ENCODE measurements at regions not wholly inside any gene's neighbourhood (a gene's known extent, or its start where the extent isn't known, plus 50 kb on each side); places are given as distances from the start of the nearest gene placed in this dataset.

DNA sequence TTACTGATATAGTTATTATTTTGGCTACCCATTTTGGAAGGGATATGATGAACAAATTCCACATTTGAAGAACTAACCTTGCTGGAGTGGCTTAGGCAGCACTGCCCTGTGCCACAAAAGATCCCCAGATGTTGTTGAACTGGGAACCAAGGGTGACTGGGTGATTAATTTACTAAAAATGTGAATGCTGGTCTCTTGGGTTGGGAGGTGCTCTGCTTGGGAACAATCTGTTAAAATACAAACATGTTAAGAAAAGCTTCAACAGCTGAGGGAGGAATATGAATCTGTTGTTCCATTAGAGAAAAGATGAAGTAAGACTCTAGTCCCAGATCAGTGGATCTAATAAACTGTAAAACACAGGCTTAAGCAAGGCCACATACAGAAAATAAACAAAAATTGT lies 1860.1 kb downstream of the SUCLG1 start:
- DNase-seq: no peak

DNA sequence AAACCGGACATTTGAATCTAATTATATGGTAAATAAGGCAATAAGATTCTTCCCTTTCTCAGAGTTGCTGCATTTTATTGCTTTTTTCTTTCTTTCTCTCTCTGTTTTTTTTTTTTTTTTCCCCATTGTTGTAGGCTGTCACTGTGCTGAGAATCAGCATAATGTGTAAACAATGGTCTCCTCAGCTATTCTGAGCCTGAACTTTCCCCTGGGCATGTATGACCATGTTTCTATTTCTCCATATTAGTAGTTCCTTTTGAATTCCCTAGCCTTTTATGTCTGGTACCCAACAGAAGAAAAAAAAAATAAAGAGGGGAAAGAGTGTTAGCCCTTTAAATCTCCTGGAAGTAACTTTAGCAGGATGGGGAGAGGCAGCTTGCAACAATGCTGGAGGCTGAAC lies 1862.5 kb downstream of the SUCLG1 start:
- DNase-seq: no peak

DNA sequence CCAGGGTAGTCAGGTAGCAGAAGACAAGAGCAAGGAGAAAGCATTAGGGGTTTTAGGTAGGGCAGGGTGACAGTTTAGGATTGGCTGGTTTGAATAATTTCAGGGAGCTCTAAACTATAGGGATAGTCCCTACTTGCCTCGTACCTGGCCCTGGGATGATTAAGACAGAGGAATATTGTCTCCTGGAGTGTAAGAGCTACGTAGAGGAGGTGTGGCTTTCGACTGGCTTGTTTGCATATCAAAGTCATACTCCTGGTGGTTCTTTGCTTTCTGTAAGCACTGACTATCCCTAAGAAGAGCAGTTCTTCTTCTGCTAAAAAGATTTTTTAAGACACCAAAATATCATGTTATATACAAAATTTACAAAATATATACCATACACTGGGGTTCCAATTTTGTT lies 1867.4 kb downstream of the SUCLG1 start:
- no peak for DNase-seq

DNA sequence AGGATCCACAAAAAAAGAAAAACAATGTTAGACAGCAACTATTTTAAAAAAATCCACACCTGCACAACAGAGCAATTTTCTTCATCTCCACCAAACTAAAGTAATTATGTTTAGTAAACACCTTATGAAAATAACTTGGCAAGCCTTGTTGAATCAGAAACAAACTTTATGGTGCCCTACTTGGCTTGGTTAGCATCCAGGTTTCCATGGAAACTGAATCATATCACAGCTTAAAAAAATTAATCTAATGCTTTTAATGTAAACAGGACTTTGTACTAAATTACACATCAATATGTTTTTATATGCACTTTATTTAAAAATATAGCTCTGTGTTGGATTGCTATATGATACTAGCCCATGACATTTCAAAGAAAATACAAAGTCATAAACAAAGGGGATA lies 1882.4 kb downstream of the SUCLG1 start:
- DNase-seq: no peak

DNA sequence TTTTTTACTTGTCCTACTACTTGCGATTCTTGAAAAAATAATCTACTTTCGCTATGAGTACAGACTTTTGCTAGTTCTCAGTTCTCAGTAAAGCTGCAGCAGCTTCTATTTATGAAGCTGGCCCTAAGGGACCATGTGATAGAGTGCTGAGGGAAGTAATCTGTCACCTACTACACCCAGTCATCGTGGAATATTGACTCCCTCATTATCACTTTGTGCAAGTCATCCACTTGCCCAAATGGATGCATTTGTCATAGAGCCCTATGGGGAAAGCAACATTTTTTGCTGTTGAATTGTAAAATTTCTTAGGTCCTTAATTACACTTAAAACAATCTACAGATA lies 1919.8 kb downstream of the SUCLG1 start:
- no peak for DNase-seq

DNA sequence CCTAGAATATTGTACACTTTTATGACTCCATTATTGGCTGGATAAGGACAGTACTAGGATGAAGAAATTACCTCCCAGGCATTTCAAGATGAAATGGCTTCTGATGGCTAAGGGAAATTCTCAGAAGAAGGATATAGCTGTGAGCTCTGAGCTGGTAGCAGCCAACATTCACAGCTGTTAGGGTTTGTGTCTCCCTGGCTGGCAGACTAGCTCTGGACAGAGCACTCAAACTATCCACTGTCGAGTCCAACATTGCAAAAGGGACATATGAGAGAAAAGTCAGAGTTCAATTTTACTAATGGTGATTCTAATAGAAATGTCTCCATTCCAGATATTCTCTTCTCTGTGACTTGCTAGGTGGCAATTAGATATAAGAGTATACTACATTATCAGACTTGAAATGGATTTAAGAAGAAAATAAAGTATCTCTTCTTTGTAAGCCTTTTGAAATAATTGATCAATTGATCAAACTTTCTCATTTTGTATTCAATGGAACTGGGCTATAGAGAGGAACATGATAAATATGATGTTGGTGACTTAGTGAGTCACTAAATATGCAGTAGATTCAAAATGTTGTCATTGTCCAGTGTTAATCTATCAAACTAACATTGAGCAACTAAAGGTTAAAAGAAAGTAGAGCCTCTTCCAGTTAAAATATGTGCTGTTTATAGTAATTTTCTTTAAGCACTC lies 1920.3 kb downstream of the SUCLG1 start:
- no peak for DNase-seq

DNA sequence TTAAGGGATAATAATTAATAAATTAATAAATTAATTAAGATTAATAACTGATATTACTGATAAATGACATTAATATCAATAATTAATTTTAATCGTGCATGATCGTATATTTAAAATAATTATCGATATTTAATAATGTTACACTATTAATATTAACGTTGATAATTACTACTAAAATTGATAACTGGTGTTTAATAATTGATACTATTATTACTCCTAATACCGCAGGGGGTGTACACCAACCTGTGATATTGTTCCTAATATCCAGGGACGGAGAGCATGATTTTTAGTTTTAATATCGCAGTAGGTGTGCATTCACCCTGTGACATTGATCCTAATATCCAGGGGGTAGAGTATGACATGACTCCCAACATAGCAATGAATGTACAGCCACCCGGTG lies 1930.8 kb downstream of the SUCLG1 start:
- DNase-seq: no peak

GRCh38 chr2:82527124-82527523 lies 1932.0 kb downstream of the SUCLG1 start:
- DNase-seq: no peak

DNA sequence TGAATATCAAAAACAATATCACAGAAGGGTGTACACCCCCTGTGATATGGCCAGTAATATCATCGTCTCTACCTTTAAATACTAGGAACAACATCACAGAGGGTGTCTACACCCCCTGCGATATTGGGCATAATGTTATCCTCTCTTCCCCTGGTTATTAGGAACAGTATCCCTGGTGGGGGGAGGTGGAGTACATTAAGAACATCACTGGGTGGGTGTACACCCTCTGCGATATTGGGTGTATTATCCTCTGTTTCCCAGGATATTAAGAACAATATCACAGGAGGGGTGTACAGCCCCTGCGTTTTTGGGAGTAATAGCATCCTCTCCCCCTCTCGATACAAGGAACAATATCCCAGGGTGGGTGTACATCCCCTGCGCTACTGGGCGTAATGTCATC lies 1932.8 kb downstream of the SUCLG1 start:
- DNase-seq: no peak

GRCh38 chr2:82525744-82526143 lies 1933.3 kb downstream of the SUCLG1 start:
- DNase-seq: no peak

DNA sequence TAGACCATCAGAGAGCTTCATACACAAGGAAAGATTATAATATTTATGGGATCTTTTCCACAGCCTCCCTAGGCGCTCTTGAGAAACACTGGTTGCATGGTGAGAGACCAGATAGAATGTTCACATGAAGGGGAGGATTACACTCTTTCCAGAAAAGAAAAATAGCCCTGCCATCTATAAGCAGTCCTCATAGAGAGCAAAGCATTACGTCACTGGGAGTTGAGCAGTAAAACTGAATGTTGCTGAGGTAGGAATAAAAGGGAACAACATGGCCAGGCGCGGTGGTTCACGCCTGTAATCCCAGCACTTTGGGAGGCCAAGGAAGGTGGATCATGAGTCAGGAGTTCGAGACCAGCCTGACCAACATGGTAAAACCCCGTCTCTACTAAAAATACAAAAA lies 1934.3 kb downstream of the SUCLG1 start:
- no peak for DNase-seq

GRCh38 chr2:82511894-82512293 lies 1947.2 kb downstream of the SUCLG1 start:
- DNase-seq: no peak

GRCh38 chr2:82508702-82509101 lies 1950.4 kb downstream of the SUCLG1 start:
- DNase-seq: no peak

- no peak for DNase-seq
Measured at GRCh38 chr2:82507657-82508056, 1951.4 kb downstream of the SUCLG1 start.

GRCh38 chr2:82501217-82501616 lies 1957.9 kb downstream of the SUCLG1 start:
- no peak for DNase-seq

DNA sequence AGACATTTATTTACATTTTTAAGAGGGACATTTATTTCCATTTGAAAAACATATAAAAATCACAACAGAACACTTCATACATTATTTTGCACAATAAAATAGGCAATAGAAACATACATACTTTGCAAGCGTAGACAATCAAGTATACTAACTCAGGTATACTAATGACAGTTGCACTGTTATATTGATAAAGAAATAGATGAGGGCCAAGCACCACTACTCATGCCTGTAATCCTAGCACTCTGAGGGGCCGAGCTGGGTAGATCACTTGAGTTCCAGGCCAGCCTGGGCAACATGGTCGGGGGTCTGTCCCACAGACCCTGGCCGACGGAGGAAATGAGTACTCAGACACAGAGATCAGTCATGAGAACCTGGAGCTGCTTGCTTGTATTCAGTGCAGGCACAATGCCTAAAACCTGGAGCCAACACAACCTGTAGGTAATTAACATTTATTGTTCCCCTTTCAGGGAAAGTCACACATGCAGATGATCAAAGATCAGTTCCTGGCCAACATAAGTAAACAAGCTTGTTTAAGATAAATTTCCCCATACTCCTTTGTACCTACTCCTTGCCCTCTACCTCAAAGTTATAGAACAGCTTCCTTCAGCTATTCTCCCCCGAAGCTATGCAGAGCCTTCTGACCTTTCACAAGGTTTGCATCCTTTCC lies 1960.2 kb downstream of the SUCLG1 start:
- DNase-seq: no peak

GRCh38 chr2:82494739-82495138 lies 1964.3 kb downstream of the SUCLG1 start:
- DNase-seq: no peak

- DNase-seq: no peak
Measured at GRCh38 chr2:82491591-82491990, 1967.5 kb downstream of the SUCLG1 start.

DNA sequence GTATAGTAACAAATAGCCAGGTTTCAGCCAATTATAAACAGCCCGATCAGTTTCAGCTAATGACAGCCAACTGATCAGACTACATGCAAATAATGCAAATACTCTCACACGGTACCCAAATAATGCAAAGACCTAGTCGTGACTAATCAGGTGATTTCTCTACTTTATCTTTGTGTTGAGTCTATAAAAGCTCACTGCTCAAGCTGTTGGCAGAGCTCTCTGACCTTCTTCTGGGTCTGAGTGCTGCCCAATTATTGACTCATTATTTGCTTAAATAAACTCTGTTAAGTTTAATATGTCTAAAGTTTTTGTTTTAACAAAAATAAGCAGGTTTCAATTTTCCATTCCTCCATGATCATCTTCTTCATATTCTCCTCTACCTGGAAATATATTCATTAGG lies 1971.7 kb downstream of the SUCLG1 start:
- DNase-seq: no peak

DNA sequence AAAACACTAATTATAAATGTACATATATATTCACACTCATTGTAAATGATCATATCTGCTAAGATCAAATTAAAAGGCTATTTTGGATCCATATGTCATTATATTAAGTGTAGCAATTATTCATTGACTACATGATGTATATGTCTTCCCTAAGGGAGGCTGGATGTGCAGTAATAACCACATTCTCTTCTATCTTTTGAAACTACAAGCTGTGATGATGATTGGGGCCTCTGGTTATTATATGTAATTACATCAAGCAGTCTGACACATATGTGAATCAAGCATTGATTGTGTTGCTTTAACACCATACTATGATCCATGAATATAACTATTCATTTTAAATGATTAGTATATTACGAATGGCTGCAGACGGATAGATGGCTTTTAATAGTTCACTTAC lies 1973.4 kb downstream of the SUCLG1 start:
- DNase-seq: no peak

DNA sequence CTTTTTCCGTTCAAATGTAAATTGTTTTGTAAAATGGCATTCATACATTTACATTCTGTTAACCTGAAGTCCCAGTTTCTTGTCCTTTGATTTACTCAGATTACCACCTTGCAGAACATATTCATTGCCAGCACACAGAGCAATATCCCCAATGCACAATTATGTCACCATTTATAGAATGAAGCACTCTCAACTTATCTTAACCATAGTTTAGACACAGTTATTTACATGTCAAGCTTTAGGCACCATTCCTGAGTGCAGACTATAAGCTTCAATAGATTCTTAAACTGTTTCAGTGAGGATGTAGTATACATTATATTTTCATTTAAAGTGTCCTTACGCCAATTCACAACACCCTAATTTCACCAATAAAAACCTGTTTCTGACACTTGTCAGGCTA lies 1977.9 kb downstream of the SUCLG1 start:
- DNase-seq: no peak

DNA sequence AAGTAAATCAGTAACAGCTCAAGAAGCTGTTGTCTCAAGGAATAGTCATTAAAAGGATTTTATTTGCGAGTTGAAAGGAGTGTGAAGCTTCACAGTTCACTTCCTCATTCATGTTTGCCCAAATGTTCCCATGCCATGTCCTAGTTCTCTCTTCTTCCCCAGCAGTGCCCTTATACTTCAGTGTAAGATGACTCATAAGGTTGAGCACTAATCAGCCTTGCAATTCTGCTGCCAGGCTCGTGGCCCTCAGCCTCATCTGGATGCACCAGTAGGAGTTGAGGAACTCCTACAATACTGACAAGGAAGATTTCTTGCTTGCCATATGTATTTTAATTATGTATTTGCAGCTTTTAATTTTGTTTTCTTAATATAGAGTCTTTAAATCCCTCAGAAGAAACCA lies 1980.4 kb downstream of the SUCLG1 start:
- DNase-seq: no peak

GRCh38 chr2:82476094-82476493 lies 1983.0 kb downstream of the SUCLG1 start:
- no peak for DNase-seq

DNA sequence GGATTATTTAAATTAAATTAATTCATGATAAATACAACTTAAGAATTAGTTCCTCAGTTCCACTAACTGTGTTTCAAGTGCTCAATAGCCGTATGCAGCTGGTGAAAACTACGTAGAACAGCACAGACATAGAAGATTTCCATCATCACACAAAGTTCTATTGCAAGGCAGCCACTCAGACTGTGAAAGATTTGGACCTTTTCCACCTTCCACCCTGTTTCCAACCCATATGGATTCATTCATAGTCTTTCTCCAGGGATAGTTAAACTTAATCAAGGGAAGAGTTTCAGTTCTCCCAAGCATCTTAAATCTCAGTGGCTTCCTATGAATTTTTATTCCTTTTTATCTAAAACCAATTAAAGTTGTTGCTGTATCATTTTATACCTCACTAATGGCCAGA lies 2030.8 kb downstream of the SUCLG1 start:
- DNase-seq: peak; percentile 20

GRCh38 chr2:82412021-82412420 lies 2047.1 kb downstream of the SUCLG1 start:
- peak; percentile 6 for DNase-seq

All from hindlimb muscle (tissue), 1 donor.